ENCODE measurements at regions not wholly inside any gene's neighbourhood (a gene's known extent, or its start where the extent isn't known, plus 50 kb on each side); places are given as distances from the start of the nearest gene placed in this dataset.
"Not testable (repeated sequence)": the region's sequence is repeated elsewhere in the genome, so short reads cannot be mapped to it uniquely, and the experiment has no call there.

DNA sequence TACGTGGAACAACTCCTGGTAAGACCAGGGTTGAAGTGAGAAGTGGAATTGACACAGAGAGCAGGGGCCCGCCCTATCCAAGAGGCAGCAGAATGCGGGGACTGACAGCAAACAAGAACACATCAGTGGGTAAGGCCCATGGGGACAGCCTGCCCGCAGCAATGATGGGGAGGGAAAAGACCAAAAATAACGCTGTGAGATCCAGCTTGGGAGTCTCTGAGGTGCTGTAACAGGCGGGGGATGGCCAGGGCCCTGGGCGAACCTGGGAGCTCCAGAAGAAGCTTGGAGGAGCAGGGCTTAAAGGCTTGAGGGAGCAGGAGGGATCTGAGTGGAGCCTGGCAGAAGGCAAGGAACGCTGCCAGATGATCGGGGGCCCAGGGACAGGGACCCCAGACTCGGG lies 173.4 kb downstream of the TMEM200C start:
- DNase-seq (ENCODE audit: low read depth in 4 of 4, low spot score in 3 of 4): no peak

DNA sequence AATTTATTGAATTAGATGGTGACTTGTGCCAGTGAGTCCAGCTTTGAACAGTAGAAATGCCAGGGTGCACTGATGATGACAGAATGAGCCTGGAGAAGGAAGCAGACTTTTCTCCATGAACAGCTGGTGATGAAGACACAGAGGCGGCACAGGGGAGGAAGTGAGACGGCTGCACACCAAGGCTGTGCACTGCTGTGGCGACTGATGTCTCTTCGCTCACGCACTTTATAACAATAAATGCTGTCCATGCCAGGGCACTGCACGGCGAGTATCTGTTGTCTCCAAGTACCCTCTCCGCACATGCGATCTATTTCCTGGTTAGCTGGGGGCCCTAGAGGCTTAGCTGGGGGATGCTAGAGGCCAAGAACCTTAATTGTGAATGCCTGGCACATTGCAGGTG lies 175.2 kb downstream of the TMEM200C start:
- no peak for DNase-seq (ENCODE audit: low read depth in 4 of 4, low spot score in 3 of 4)

DNA sequence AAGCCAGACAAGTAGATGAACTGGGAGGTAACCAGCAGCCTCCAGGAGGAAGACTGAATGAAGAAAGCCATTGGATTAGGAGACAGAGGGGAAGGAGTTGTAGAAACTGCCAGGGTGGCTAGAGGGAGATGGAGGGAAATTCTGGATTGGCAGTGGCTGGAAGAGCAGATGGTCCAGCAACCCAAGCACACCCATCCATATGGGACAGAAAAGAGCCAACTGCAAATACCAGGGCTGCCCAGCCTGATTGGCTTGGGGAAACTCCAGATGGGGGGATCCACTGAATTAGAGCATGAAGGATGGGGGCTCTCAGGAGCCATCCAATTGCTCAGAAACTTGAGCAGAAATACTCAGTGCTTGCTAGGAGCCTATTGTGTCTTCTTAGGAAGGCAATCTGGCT lies 173.5 kb upstream of the EPB41L3 start:
- no peak for DNase-seq (ENCODE audit: low read depth in 4 of 4, low spot score in 3 of 4)

DNA sequence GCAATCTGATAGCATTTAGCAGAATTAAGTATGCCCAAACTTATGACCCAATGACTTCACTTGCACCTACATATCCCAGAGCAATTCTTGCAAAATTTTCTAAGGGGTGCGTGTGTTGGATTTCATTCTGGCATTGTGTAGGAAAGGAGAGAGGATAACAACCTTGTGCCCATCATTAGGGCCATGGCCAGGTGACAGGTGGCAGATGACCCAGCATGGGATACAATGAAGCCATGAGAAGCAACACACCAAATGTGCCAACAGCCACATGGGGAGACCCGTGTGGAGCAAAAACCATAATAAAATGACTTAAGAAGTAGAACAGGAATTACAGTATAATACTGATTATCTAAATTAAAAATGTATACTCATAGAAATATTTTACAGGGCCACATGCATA lies 166.9 kb upstream of the EPB41L3 start:
- DNase-seq (ENCODE audit: low read depth in 4 of 4, low spot score in 3 of 4): no peak

DNA sequence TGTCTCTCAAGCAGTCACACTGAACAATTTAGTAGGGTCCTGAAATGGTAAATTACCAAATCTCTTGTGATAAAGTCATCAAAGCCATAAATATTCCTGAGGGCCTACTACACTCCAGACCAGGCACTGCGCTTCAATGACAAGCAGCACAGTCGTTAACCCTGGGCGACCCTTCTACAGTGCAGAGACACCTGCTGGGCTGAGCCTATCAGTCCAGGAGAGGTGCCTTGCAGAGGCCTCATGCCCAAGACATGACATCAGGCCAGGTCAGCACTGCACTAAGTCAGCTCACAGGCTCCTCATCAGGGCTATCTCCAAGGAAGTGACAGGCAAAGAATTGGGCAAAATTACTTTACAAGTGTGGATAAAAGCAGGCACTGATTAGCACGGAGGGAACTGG lies 166.4 kb upstream of the EPB41L3 start:
- no peak for DNase-seq (ENCODE audit: low read depth in 4 of 4, low spot score in 3 of 4)

DNA sequence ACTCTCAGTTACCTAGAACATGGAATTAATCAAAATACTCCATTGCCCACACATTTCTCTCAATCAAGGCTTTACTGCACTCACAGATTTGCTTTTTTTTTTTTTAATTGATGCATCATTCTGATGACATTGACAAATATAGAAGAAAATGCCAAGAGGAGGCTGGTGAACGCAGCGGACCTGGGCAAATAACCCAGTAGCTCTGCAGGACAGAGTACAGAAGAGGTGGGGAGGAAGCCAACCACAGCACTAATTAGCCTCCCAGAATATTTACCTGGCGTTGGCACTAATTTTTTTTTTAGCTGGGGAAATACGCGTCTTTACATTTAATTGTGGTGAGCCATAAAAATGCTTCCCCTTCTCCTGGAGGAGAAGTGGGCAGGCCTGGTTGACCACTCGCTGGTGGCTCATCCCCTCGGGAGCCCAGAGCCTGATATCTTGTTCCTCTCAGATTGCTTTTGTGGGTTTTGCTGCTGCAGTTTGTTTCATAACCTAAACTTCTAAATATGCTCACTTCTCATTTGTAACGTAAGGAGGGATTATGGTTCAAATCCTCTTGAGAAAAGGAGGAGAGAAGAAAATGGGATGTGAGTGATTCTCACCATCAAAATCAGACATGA lies 165.8 kb upstream of the EPB41L3 start:
- DNase-seq (ENCODE audit: low read depth in 4 of 4, low spot score in 3 of 4): no peak

DNA sequence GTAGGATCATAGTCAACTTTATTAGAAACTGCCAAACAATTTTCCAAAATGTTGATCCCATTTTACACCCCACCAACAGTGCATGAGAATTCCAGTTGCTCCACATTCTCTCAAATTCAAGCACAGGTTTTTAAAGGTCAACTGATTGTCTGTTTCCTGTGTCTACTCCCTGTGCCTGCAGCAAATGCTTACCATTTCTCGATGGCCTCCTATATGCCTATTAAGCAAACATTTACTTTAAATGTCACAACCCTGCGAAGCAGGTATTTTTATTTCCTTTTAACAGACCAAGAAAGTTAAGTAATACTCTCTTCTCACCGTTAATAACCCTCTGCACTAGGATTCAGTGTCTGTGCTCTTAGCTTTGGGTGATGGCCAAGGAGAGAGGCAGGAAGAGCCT lies 163.8 kb upstream of the EPB41L3 start:
- no peak for DNase-seq (ENCODE audit: low read depth in 4 of 4, low spot score in 3 of 4)

DNA sequence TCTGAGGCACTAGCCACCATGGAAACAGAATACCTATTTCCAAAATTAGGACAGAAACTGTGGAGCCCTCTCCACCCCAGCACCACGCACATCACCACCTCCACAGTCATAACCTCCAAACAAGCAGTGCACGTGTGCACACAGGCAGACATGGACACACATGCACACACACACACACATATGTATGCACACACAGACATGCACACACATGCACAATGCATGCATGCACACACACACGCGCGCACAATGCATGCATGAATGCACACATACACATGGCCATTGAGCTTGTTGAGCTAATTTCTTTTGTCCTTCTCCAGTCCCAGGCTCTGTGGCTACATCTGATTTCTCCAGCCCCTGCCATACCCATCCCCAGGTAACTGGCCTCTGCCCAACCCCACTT lies 161.6 kb upstream of the EPB41L3 start:
- no peak for DNase-seq (ENCODE audit: low read depth in 4 of 4, low spot score in 3 of 4)

DNA sequence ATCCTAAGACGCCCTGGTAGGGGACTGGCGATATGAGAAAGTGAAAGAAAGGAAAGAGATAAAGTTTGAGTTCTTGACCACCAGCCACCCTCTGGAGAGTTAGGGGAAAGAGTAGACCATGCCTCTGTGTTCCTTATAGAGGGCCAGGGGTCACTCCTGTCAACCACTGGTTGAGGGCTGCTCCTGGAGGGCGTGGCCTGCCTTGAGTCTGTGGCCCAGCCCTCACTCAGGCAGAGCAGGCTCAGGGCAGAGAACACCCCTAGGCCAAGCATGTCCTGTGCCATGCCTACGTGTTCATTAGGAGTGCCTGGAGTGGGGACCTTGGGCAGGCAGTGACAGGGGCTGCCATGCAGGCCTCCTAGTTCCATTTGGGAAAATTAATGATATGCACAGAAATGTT lies 161.1 kb upstream of the EPB41L3 start:
- DNase-seq (ENCODE audit: low read depth in 4 of 4, low spot score in 3 of 4): no peak

DNA sequence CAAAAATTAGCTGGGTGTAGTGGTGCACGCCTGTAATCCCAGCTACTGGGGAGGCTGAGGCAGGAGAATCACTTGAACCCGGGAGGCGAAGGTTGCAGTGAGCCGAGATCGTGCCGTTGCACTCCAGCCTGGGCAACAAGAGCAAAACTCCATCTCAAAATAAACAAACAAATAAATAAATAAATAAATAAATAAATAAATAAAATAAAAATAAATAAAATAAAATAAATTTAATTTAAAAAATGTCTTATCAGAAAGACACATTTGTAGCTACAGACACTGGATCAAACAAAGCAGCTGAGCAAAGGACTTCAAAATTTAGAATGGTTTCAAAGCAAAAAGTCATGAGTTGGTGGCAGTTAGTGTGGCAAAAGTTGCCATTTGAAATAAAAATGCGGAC lies 158.2 kb upstream of the EPB41L3 start:
- not testable (repeated sequence) for DNase-seq (ENCODE audit: low read depth in 4 of 4, low spot score in 3 of 4)

DNA sequence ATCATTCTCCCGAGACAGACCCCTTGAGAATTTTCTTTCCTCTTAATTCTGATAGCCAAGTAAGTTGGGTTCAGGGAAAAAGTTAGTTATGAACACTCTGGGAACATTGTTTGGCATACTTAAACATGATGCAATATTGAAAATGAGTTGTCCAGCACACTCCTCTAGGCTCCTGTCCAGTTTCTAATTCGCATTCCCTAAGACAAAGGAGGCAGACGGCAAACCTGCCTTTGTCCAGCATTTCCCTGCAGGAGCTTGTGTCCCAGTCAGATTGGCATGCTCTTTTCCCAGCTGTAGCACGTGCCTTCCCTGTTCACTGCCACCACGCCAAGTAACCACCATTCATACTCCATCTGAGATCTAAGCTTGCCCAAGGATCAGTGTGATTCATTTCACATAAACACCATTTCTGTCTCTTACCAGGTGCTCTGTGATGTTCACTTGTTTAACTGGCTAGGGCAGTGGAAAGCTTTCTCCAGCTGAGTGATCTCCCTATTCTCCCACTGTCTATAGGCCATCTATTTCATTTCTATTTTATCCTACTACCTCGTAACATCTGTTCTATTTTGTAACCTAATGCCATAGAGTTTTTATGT lies 150.0 kb upstream of the EPB41L3 start:
- no peak for DNase-seq (ENCODE audit: low read depth in 4 of 4, low spot score in 3 of 4)

DNA sequence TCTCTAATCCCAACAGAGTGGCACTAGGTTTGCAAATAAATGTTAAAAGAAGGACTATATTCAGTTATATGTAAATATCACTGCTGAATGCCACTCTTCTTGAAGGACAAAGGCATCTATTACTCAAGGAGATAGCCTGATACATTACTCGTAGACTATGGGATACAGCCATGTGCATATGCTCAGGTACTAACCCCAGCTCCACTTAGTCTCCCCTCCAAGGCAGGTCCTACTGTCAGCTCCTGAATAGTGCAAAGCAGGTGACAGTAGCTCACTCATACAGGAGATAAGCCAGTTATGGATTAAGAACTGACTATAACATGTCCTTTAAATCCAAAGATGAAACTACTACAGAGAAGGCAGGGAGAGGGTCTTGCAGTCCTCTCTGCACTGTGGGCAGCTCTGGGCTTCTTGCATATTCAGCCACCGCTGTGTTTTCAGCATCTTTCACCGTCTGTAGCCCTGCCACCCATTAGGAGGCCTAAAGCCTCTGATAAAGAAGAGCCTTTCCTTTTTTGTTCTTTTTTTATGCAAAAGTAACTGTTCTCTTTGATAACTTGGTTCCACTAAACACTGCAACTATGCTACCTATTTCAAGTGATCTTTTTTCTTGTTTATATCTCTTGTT lies 135.1 kb upstream of the EPB41L3 start:
- no peak for DNase-seq (ENCODE audit: low read depth in 4 of 4, low spot score in 3 of 4)

DNA sequence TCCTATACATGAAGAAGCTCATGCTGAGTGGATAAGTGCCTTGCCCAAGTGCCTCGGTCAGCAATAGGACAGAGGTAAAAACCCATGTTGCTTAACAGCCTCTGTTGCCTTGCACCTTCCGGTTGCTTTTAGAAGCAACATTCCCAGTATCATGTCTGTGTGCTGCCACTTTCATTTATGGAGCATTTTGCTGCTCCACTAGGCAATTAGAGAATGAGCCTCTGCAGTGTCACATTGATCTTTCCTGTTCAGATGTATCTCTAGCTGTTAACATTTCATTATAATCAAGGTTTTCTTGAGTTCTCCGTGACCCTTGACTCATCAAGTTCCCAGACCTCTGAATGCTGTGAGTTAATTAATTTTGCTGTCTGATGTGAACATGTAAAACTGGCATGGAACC lies 134.5 kb upstream of the EPB41L3 start:
- DNase-seq (ENCODE audit: low read depth in 4 of 4, low spot score in 3 of 4): no peak

DNA sequence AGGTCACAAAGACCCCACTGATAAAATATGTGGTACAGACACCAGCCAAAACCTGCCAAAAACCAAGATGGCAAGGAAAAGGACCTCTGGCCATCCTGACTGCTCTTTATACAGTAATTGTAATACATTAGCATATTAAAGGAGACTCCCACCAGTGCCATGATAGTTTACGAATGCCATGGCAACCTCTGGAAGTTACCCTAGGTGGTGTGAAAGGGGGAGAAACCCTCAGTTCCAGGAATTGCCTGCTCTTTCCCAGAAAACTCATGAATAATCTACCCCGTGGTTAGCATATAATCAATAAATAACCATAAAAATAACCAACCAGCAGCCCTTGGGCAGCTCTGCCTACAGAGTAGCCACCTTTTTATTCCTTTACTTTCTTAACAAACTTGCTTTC lies 129.8 kb upstream of the EPB41L3 start:
- DNase-seq (ENCODE audit: low read depth in 4 of 4, low spot score in 3 of 4): no peak

DNA sequence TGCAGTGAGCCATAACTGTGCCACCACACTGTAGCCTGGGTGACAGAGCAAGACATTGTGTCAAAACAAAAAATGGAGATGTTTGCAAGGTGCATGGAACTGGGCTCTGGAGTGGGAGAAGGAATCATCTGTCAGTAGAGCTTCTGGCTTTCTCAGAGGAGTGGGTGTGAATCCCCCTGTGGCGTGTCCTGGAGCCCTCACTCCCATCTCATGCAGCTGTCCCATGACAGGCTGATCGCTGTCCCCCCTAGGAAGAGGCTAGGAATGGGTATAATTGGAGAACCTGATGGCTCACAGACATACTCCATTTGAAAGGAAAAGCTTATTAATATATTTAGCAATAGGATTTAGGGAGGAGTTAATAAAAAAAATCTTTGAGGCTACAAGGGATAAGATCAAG lies 125.8 kb upstream of the EPB41L3 start:
- no peak for DNase-seq (ENCODE audit: low read depth in 4 of 4, low spot score in 3 of 4)

DNA sequence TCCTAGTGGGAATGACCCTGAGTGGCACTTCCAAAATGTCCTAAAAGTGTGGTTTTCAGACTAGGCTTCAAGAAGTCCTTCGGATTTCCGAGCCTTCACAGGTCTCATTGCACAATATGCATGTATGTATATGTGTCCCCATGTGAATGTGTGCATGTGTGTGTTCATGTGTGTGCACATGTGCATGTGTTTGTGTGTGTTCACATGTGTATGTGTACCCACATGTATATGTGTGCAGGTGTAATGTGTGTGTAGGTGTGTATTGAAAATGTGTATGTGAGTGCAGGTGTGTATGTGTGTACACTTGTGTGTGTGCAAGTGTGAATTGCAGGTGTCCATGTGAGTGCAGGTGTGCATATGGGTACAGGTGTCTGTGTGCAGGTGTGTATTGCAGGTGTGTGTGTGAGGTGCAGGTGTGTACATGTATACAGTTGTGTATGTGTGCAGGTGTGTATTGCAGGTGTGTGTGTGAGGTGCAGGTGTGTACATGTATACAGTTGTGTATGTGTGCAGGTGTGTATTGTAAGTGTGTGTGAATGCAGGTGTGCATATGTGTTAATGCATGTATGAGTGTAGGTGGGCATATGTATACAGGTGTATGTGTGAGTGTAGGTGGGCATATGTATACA lies 124.4 kb upstream of the EPB41L3 start:
- DNase-seq (ENCODE audit: low read depth in 4 of 4, low spot score in 3 of 4): no peak

DNA sequence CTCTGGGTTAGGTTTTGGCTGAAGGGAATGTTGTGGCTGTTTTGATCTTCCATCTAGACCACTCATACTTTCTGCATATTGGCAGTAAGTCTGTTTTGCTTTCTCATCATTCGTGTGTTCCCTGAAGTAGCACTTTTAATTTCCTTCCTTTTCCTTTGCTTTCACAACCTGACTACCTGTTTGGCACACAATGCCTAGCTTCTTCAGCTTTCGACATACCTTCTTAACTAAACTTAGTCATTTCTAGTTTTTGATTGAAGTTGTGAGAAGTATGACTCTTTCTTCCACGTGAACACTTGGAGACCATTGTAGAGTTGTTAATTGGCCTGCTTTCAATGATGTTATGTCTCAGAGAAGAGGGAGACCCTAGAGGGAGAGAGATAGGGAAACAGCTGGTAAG lies 123.6 kb upstream of the EPB41L3 start:
- DNase-seq (ENCODE audit: low read depth in 4 of 4, low spot score in 3 of 4): no peak

DNA sequence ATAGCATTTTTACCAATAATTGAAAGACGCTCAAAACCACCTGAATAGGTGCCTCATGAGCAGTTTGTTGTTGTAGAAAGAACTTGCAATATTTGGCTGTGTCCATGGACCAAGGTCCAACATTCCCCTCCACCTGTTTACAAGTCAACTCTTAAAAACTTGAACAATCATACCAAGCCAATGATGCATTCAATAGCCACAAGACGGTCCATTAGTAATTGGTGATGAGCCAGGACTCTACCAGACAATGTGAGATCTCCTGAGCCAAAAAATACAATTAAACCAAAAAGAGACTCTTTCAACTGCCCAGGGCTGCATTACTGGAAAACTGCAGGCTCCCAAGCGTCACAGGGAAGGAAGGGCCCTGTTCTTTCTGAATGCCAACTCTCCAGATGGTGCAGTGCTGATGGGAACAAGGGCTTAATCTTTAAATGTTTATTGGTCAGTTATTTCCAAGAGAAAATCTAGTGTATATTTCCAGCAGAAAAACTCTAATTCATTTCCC lies 118.8 kb upstream of the EPB41L3 start:
- DNase-seq (ENCODE audit: low read depth in 4 of 4, low spot score in 3 of 4): no peak

DNA sequence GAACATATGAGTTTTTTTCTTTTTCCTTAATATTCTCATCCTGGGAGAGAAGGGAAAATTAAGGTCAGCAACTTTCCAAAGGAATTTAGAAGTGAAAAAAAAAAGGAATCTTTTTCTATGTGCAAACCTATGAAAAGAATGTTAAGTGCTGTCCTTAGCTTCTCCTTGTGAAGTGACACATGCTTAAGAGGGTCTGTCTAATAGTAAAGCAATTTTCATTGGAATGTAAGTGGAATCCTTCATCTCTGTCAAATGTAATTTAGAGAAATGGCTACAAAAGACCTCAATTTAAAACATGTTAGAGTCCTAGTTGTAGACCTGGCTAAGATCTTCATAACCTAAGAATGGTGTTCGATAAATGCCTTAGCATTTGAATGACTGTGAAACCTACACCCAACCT lies 117.4 kb upstream of the EPB41L3 start:
- no peak for DNase-seq (ENCODE audit: low read depth in 4 of 4, low spot score in 3 of 4)

DNA sequence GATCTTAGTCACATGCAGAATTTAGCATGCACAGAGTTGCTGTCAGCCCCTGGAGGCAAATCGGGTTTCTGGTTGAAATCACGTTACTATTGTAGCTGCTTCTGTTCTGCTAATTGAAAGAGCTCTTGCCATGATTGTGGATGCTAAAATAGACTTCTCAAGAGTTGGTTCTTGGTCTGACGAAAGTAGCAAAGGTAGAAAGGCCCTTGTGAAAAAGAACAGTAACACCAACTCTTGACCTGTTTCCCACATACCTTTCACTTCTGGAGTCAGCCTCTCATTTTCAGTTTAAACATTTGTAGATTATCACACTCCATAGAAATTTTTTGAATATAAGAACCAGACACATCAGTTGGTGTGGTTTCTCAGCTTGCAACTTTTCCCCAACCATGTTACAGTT lies 110.0 kb upstream of the EPB41L3 start:
- no peak for DNase-seq (ENCODE audit: low read depth in 4 of 4, low spot score in 3 of 4)

DNA sequence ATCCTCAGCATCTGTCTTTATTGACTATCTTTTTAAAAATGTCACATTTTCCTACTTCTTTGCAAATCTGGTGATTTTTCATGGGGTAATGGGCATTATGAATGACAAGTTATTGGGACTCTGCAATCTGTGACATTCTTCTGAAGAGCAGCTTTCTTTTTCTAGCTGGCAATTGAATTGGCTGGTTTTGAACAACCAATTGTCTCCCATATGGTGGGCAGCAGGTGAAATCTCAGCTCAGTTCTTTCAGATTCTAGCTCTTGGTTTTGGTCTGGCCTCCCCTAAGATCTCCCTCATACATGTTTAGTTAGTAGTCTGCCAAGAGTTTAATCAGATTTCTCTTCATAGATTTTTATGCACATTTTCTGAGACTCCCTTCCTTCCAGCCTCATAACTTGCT lies 107.9 kb upstream of the EPB41L3 start:
- DNase-seq (ENCODE audit: low read depth in 4 of 4, low spot score in 3 of 4): no peak

DNA sequence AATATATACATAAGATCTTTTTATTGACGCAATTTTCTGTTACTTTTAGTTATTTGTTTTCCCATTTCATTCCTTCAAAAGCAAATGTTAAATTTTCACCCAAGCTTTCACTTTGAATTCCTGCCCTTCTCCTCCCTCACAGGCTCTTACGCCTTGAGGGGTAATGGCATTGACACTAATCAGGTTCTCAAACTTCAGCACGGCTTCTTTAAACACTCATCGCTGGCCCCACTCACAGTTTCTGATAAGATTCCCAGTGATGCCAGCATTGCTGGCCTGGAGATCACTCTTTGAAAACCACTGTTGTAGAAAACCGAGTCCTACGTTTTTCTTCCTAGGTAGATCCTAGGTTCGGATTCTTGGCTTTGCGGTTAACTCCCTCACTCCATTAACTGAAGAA lies 105.6 kb upstream of the EPB41L3 start:
- no peak for DNase-seq (ENCODE audit: low read depth in 4 of 4, low spot score in 3 of 4)

Measured in right renal pelvis (tissue), 4 donors.